ENCODE measurements at regions not wholly inside any gene's neighbourhood (a gene's known extent, or its start where the extent isn't known, plus 50 kb on each side); places are given as distances from the start of the nearest gene placed in this dataset.
"Not testable (repeated sequence)": the region's sequence is repeated elsewhere in the genome, so short reads cannot be mapped to it uniquely, and the experiment has no call there.

DNA sequence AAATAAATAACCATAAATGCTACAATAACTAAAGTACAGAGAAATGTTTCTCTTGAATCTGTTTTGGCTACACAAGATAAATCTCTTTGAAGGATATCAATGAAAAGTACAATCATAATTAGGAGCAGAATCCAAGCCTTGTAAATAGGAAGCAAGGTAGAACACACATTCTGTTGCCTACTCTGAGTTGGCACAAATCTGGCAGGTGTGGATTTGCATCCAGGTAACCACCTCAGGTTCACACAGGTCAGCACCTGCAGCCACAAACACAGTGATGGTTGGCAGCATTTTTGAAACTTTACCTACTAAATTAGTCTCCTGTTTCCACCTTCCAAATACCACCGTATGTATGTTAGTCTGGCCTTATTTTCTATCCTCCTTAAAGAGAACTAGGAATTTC, 105.3 kb upstream of the PIK3R1 start:
- intact Hi-C loops (cut with micrococcal nuclease; ENCODE audit: unreplicated experiment), result no loop called here
- POLR2A ChIA-PET (ENCODE audit: unreplicated experiment), result no interaction called here
- Histone ChIP-seq H3F3A (ENCODE audit: insufficient read depth, low read depth) (no peaks in the 10 kb centered on the region), H3K9me2 (ENCODE audit: insufficient read depth) (no peaks in the 10 kb centered on the region), H3K27me3 (ENCODE audit: insufficient read depth, low read depth) (no peaks in the 10 kb centered on the region), H3K9me3 (ENCODE audit: insufficient read depth, low read depth) (no peaks in the 10 kb centered on the region), H3K4me2 (no peak overlapping the region), H2AFZ (no peak overlapping the region), H3K79me2 (ENCODE audit: low read depth) (no peaks in the 10 kb centered on the region), H3K36me3 (ENCODE audit: low read depth) (no peaks in the 10 kb centered on the region), H3K27ac (no peak overlapping the region), H3K4me1 (replicated peaks; ENCODE audit: insufficient read depth) (no peaks in the 10 kb centered on the region), H4K20me1 (ENCODE audit: insufficient read depth) (no peaks in the 10 kb centered on the region), H3K4me3 (no peak overlapping the region)
- TF ChIP-seq, protein P1, sequence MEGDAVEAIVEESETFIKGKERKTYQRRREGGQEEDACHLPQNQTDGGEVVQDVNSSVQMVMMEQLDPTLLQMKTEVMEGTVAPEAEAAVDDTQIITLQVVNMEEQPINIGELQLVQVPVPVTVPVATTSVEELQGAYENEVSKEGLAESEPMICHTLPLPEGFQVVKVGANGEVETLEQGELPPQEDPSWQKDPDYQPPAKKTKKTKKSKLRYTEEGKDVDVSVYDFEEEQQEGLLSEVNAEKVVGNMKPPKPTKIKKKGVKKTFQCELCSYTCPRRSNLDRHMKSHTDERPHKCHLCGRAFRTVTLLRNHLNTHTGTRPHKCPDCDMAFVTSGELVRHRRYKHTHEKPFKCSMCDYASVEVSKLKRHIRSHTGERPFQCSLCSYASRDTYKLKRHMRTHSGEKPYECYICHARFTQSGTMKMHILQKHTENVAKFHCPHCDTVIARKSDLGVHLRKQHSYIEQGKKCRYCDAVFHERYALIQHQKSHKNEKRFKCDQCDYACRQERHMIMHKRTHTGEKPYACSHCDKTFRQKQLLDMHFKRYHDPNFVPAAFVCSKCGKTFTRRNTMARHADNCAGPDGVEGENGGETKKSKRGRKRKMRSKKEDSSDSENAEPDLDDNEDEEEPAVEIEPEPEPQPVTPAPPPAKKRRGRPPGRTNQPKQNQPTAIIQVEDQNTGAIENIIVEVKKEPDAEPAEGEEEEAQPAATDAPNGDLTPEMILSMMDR (conservative IDR thresholded peaks at IDR 0.05), result no peak
- no peak for TF ChIP-seq EZH2 (IDR thresholded peaks at IDR 0.05; ENCODE audit: low read depth)
- CTCF ChIA-PET, result no interaction called here
- BruUV-seq (replicated peaks), result no TSS peak
- no peak for DNase-seq

DNA sequence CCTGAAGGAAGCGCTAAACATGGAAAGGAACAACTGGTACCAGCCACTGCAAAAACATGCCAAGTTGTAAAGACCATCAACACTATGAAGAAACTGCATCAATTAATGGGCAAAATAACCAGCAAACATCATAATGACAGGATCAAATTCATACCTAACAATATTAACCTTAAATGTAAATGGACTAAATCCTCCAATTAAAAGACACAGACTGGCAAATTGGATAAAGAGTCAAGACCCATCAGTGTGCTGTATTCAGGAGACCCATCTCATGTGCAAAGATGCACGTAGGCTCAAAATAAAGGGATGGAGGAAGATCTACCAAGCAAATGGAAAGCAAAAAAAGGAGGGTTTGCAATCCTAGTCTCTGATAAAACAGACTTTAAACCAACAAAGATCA, 111.3 kb upstream of the PIK3R1 start:
- H2AFZ ChIP-seq; H3K4me1 ChIP-seq (replicated peaks; ENCODE audit: insufficient read depth); CTCF ChIA-PET; H4K20me1 ChIP-seq (ENCODE audit: insufficient read depth); H3K4me3 ChIP-seq; H3K36me3 ChIP-seq (ENCODE audit: low read depth); H3K4me2 ChIP-seq; H3K9me3 ChIP-seq (ENCODE audit: insufficient read depth, low read depth); H3K9me2 ChIP-seq (ENCODE audit: insufficient read depth); POLR2A ChIA-PET (ENCODE audit: unreplicated experiment); H3K27ac ChIP-seq; H3K79me2 ChIP-seq (ENCODE audit: low read depth); H3K27me3 ChIP-seq (ENCODE audit: insufficient read depth, low read depth); BruUV-seq (replicated peaks); intact Hi-C loops (cut with micrococcal nuclease; ENCODE audit: unreplicated experiment); H3F3A ChIP-seq (ENCODE audit: insufficient read depth, low read depth); DNase-seq: not testable (repeated sequence)

DNA sequence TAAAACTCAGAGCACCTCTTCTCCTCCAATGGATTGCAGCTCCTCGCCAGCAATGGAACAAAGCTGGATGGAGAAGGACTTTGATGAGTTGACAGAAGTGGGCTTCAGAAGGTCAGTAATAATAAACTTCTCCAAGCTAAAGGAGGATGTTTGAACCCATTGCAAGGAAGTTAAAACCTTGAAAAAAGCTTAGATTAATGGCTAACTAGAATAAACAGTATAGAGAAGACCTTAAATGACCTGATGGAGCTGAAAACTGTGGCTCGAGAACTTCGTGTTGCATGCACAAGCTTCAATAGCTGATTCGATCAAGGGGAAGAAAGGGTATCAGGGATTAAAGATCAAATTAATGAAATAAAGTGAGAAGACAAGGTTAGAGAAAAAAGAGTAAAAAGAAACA, 112.3 kb upstream of the PIK3R1 start:
- H3K4me1 ChIP-seq (replicated peaks; ENCODE audit: insufficient read depth); H3K27ac ChIP-seq; H3K79me2 ChIP-seq (ENCODE audit: low read depth); DNase-seq; POLR2A ChIA-PET (ENCODE audit: unreplicated experiment); intact Hi-C loops (cut with micrococcal nuclease; ENCODE audit: unreplicated experiment); H2AFZ ChIP-seq; H3K4me2 ChIP-seq; H3K9me3 ChIP-seq (ENCODE audit: insufficient read depth, low read depth); H3K4me3 ChIP-seq; BruUV-seq (replicated peaks); CTCF ChIA-PET; H3K9me2 ChIP-seq (ENCODE audit: insufficient read depth); H3F3A ChIP-seq (ENCODE audit: insufficient read depth, low read depth); H4K20me1 ChIP-seq (ENCODE audit: insufficient read depth); H3K36me3 ChIP-seq (ENCODE audit: low read depth); H3K27me3 ChIP-seq (ENCODE audit: insufficient read depth, low read depth): not testable (repeated sequence)

DNA sequence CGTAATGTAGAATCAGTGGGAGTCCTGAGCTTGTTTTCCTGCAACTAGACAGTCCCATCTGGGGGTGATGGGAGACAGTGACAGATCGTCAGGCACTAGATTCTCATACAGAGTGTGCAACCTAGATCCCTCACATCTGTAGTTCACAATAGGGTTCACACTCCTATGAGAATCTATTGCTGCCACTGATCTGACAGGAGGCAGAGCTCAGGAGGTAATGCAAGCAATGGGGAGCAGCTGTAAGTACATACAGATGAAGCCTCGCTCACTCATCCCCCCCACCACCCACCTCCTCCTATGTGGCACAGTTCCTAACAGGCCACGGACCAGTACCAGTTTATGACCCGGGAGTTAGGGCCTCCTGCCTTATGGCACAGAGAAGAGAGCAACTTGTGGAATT, 116.2 kb upstream of the PIK3R1 start:
- Histone ChIP-seq H3K9me2 (ENCODE audit: insufficient read depth) (no peaks in the 10 kb centered on the region), H3K4me2 (no peak overlapping the region), H2AFZ (no peak overlapping the region), H3K4me1 (replicated peaks; ENCODE audit: insufficient read depth) (no peaks in the 10 kb centered on the region), H3K9me3 (ENCODE audit: insufficient read depth, low read depth) (no peaks in the 10 kb centered on the region), H3K27me3 (ENCODE audit: insufficient read depth, low read depth) (no peaks in the 10 kb centered on the region), H3F3A (ENCODE audit: insufficient read depth, low read depth) (no peaks in the 10 kb centered on the region), H3K4me3 (no peak overlapping the region), H4K20me1 (ENCODE audit: insufficient read depth) (no peaks in the 10 kb centered on the region), H3K36me3 (ENCODE audit: low read depth) (no peaks in the 10 kb centered on the region), H3K27ac (no peak overlapping the region), H3K79me2 (ENCODE audit: low read depth) (no peaks in the 10 kb centered on the region)
- BruUV-seq (replicated peaks), result no TSS peak
- CTCF ChIA-PET, result no interaction called here
- TF ChIP-seq EZH2 (IDR thresholded peaks at IDR 0.05; ENCODE audit: low read depth), result no peak
- TF ChIP-seq, protein P1 (conservative IDR thresholded peaks at IDR 0.05), result no peak
- POLR2A ChIA-PET (ENCODE audit: unreplicated experiment), result no interaction called here
- no peak for DNase-seq
- intact Hi-C loops (cut with micrococcal nuclease; ENCODE audit: unreplicated experiment), result no loop called here
